ENCODE measurements at regions not wholly inside any gene's neighbourhood (a gene's known extent, or its start where the extent isn't known, plus 50 kb on each side); places are given as distances from the start of the nearest gene placed in this dataset.
"Not testable (repeated sequence)": the region's sequence is repeated elsewhere in the genome, so short reads cannot be mapped to it uniquely, and the experiment has no call there.

DNA sequence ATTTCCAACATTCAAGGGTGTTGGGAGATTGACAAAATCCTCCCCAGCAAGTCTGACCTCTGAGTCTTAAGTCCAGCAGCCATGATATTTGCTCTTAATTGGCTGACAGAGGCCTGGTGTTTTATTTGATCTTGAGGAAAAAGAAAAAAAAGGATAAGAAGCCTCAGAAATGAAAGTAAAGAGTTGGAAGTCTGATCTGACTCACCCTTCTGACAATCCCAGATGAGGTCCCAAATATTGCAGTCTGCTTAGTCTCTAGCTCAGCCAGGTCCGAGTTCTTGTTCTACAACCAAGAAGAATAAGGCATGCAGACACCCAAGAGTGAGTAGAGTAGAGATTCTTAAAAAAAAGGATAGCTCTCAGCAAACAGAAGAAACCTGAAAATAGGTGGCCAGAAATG is 632.5 kb upstream of the ST8SIA4 start:
- no peaks in the 10 kb centered on the region for H3K9me3 ChIP-seq (ENCODE audit: low read length)
- H3K4me3 ChIP-seq (ENCODE audit: low read length) = no peak overlapping the region
- H3K27me3 ChIP-seq (ENCODE audit: insufficient read depth, low read length) = no peaks in the 10 kb centered on the region
- no peaks in the 10 kb centered on the region for H3K36me3 ChIP-seq (ENCODE audit: insufficient read depth, low read length)
- no peaks in the 10 kb centered on the region for H3K4me1 ChIP-seq (ENCODE audit: insufficient read depth, low read length)
- H2AFZ ChIP-seq (ENCODE audit: low read depth, low read length) = no peak overlapping the region

DNA sequence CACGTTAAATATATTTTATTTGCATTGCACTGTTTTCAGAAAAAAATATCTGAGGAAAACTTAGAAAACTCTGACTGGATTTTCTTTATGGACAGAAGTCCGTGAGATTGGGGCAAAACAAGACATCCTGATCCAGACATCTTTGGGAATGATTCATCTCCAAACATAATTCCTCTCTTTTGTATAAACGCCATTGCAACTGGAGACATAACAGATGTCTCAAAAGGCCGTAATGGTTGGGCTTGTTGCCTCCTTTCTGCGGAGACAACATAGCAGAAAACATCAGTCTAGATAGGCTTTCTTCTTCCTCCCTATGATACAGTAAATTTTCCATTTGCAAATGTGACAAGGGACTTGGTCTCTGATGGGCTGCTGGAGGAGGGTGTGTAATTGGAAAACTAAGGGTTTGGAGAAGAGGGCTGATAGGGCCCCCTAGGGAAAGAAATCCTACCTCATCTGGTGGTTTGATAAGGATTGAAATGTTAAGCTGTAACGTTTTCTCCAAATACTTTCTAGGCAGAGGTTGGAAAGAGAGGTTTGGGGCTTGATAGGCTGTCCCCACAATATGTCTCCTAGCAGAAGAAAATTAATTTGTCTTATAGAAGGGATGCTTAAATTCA is 631.5 kb upstream of the ST8SIA4 start:
- Histone ChIP-seq H3K4me3 (ENCODE audit: low read length) (no peak overlapping the region), H3K9me3 (ENCODE audit: low read length) (no peaks in the 10 kb centered on the region), H3K36me3 (ENCODE audit: insufficient read depth, low read length) (no peaks in the 10 kb centered on the region), H3K4me1 (ENCODE audit: insufficient read depth, low read length) (no peaks in the 10 kb centered on the region), H3K27me3 (ENCODE audit: insufficient read depth, low read length) (no peaks in the 10 kb centered on the region), H2AFZ (ENCODE audit: low read depth, low read length) (no peak overlapping the region)

DNA sequence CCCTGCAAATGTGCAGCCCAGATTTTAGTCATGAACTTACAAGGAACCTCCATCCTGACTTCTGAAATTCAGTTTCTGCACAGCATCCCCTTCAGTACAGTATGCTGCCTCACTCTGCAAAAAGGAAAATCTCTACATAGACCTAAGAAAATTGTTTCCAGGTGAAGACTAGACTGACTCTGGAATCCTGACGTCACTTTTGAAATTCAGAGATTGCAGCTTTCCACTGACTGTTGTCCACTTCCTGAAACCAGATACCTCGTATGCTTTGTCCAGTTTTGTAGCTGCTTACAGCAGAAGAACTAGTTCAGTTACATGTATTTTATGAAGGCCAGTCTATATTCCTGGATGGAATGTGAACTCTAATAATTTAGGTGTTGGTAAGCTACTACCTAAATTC is 629.3 kb upstream of the ST8SIA4 start:
- no peaks in the 10 kb centered on the region for H3K27me3 ChIP-seq (ENCODE audit: insufficient read depth, low read length)
- H2AFZ ChIP-seq (ENCODE audit: low read depth, low read length) = no peak overlapping the region
- H3K4me3 ChIP-seq (ENCODE audit: low read length) = no peak overlapping the region
- peaks cover 3% of the 10 kb centered on the region for H3K9me3 ChIP-seq (ENCODE audit: low read length)
- no peaks in the 10 kb centered on the region for H3K4me1 ChIP-seq (ENCODE audit: insufficient read depth, low read length)
- H3K36me3 ChIP-seq (ENCODE audit: insufficient read depth, low read length) = no peaks in the 10 kb centered on the region

DNA sequence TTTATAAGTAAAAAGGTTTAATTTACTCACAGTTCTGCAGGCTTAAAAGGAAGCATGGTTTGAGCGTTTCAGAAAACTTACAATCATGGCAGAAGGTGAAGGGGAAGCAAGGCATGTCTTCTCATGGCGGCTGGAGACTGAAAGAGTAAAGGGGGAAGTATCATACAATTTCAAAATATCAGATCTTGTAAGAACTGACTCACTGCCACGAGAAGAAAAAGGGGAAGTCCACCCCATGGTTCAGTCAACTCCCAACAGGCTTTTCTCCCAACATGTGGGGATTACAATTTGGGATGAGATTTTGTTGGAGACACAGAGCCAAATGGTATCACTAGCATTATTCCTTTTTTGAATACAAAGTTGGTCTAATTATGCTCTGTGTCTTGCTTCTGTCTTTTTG is 627.9 kb upstream of the ST8SIA4 start:
- Histone ChIP-seq H3K9me3 (ENCODE audit: low read length) (peaks cover 3% of the 10 kb centered on the region), H3K36me3 (ENCODE audit: insufficient read depth, low read length) (no peaks in the 10 kb centered on the region), H3K4me1 (ENCODE audit: insufficient read depth, low read length) (no peaks in the 10 kb centered on the region), H3K4me3 (ENCODE audit: low read length) (no peak overlapping the region), H2AFZ (ENCODE audit: low read depth, low read length) (no peak overlapping the region), H3K27me3 (ENCODE audit: insufficient read depth, low read length) (no peaks in the 10 kb centered on the region)

DNA sequence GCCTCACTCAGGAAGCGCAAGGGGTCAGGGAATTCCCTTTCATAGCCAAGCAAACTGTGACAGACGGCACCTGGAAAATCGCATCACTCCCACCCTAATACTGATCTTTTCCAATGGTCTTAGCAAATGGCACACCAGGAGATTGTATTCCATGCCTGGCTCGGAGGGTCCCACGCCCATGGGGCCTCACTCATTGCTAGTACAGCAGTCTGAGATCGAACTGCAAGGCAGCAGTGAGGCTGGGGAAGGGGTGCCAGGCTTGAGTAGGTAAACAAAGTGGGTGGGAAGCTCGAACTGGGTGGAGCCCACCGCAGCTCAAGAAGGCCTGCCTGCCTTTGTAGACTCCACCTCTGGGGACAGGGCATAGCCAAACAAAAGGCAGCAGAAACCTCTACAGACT is 626.0 kb upstream of the ST8SIA4 start:
- not testable (repeated sequence) for H3K36me3 ChIP-seq (ENCODE audit: insufficient read depth, low read length); H2AFZ ChIP-seq (ENCODE audit: low read depth, low read length); H3K4me1 ChIP-seq (ENCODE audit: insufficient read depth, low read length); H3K27me3 ChIP-seq (ENCODE audit: insufficient read depth, low read length); H3K9me3 ChIP-seq (ENCODE audit: low read length); H3K4me3 ChIP-seq (ENCODE audit: low read length)

DNA sequence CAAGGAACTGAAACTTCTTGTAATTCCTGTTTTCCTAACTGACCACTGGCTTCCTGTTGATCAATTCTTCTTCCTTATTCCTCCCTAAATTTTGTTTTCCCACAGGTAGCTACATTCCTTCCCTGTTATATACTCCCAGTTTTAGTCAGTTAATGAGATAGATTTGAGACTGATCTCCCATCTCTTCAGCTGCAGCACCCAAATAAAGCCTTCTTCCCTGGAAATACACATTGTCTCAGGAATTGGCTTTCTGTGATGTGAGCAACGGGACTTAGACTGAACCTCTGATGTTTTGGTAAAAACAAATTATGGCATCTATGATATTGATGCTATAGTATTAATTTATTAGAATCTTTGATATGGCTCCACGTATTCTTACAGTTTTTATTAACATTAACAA is 617.3 kb upstream of the ST8SIA4 start:
- Histone ChIP-seq H3K27me3 (ENCODE audit: insufficient read depth, low read length) (no peaks in the 10 kb centered on the region), H3K36me3 (ENCODE audit: insufficient read depth, low read length) (no peaks in the 10 kb centered on the region), H2AFZ (ENCODE audit: low read depth, low read length) (no peak overlapping the region), H3K4me3 (ENCODE audit: low read length) (no peak overlapping the region), H3K9me3 (ENCODE audit: low read length) (no peaks in the 10 kb centered on the region), H3K4me1 (ENCODE audit: insufficient read depth, low read length) (no peaks in the 10 kb centered on the region)

DNA sequence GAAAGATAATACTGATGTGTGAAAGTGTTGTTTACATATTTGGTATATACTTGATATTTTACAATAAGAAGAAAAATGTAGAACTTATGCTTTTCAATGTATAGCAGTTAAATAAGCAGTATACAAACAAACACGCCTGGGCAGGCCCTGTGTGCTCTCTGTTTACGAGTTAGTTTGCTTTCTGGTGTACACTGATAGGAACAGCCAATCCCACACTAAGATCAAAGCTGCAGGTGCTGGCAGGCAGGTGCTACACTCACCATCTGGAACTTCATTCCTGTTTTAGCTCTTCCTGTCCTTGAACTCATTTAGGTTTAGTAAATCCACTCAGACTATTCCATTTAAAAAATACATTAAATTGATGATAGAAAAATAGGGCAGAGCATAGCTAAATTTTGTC is 614.7 kb upstream of the ST8SIA4 start:
- Histone ChIP-seq H3K4me1 (ENCODE audit: insufficient read depth, low read length) (no peaks in the 10 kb centered on the region), H2AFZ (ENCODE audit: low read depth, low read length) (no peak overlapping the region), H3K36me3 (ENCODE audit: insufficient read depth, low read length) (no peaks in the 10 kb centered on the region), H3K4me3 (ENCODE audit: low read length) (no peak overlapping the region), H3K27me3 (ENCODE audit: insufficient read depth, low read length) (no peaks in the 10 kb centered on the region), H3K9me3 (ENCODE audit: low read length) (no peaks in the 10 kb centered on the region)

DNA sequence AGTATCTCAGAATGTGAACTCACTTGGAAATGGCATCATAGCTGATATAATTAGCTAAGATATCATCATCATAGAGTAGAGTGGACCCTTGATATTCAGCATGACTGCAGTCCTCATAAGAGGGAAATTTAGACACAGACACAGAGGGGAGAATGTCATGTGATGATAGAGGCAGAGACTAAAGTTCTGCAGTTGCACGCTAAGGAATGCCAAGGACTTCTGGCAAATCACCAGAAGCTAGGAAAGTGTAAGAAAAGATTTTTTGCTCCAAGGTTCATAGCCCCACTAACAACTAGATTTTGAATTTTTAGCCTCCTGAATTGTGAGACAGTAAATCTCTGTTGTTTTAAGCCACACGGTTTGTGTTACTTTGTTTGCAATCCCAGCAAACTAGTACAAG is 612.6 kb upstream of the ST8SIA4 start:
- no peaks in the 10 kb centered on the region for H3K27me3 ChIP-seq (ENCODE audit: insufficient read depth, low read length)
- no peaks in the 10 kb centered on the region for H3K4me1 ChIP-seq (ENCODE audit: insufficient read depth, low read length)
- no peaks in the 10 kb centered on the region for H3K36me3 ChIP-seq (ENCODE audit: insufficient read depth, low read length)
- H3K9me3 ChIP-seq (ENCODE audit: low read length) = no peaks in the 10 kb centered on the region
- no peak overlapping the region for H2AFZ ChIP-seq (ENCODE audit: low read depth, low read length)
- H3K4me3 ChIP-seq (ENCODE audit: low read length) = no peak overlapping the region

DNA sequence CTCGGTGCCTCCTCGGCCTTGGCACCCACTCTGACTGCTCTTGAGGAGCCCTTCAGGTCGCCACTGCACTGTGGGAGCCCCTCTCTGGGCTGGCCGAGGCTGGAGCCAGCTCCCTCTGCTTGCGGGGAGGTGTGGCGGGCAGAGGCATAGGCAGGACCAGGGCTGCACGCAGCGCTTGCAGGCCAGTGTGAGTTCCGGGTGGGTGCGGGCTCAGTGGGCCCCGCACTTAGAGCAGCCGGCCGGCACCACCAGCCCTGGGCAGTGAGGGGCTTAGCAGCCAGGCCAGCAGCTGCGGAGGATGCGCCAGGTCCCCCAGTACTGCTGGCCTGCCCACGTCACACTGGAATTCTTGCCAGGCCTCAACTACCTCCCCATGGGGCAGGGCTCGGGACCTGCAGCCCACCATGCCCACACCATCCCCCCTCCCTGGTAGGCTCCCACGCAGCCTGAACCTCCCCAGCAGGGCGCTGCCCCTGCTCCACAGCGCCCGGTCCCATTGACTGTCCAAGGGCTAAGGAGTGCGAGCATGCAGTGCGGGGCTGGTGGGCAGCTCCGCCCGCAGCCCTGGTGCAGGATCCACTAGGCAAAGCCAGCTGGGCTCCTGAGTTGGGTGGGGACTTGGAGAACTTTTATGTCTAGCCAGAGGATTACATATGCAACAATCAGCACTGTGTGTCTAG is 602.9 kb upstream of the ST8SIA4 start:
- H3K9me3 ChIP-seq (ENCODE audit: low read length) = no peaks in the 10 kb centered on the region
- no peaks in the 10 kb centered on the region for H3K27me3 ChIP-seq (ENCODE audit: insufficient read depth, low read length)
- H2AFZ ChIP-seq (ENCODE audit: low read depth, low read length) = no peak overlapping the region
- no peaks in the 10 kb centered on the region for H3K4me1 ChIP-seq (ENCODE audit: insufficient read depth, low read length)
- H3K4me3 ChIP-seq (ENCODE audit: low read length) = no peak overlapping the region
- no peaks in the 10 kb centered on the region for H3K36me3 ChIP-seq (ENCODE audit: insufficient read depth, low read length)

DNA sequence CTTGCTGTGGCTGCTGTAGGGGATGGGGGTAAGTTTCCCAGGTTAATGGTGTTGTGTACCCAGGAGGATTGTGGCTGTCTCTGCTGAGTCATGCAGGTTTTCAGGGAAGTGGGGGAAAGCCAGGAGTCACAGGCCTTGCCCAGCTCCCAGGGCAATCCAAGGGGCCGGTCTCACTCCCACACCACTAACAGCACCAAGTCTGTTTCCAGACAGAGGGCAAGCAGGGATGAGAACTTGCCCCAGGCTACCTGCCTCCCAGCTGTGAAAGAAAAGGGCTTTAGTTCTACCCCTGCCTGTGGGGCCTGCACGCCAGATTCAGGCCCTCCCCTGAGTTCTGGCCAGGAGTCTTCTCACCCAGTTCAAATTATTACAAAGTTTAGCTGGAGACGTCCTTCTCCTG is 579.8 kb upstream of the ST8SIA4 start:
- no peak overlapping the region for H3K4me3 ChIP-seq (ENCODE audit: low read length)
- no peaks in the 10 kb centered on the region for H3K9me3 ChIP-seq (ENCODE audit: low read length)
- H3K27me3 ChIP-seq (ENCODE audit: insufficient read depth, low read length) = no peaks in the 10 kb centered on the region
- H2AFZ ChIP-seq (ENCODE audit: low read depth, low read length) = no peak overlapping the region
- no peaks in the 10 kb centered on the region for H3K4me1 ChIP-seq (ENCODE audit: insufficient read depth, low read length)
- no peaks in the 10 kb centered on the region for H3K36me3 ChIP-seq (ENCODE audit: insufficient read depth, low read length)

DNA sequence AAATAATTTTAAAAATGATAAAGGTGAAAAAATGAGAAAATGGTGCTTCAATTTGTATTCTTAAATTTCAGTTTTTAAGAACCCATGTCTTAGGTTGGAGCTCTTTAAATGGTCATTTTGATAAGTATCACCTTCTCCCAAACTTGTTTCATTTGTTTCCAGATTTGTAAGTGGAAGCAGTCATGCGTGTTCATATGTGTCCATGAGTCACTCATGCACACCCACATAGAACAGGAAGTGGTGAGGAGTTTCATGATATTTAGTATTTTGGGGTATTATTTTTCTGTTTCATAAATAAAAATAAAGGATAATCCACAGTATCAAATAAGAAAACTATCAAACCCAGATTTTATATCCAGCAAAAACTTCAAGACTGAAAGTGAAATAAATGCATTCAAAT is 570.4 kb upstream of the ST8SIA4 start:
- Histone ChIP-seq H3K4me1 (ENCODE audit: insufficient read depth, low read length) (no peaks in the 10 kb centered on the region), H3K36me3 (ENCODE audit: insufficient read depth, low read length) (no peaks in the 10 kb centered on the region), H3K9me3 (ENCODE audit: low read length) (no peaks in the 10 kb centered on the region), H2AFZ (ENCODE audit: low read depth, low read length) (no peak overlapping the region), H3K4me3 (ENCODE audit: low read length) (no peak overlapping the region), H3K27me3 (ENCODE audit: insufficient read depth, low read length) (no peaks in the 10 kb centered on the region)

DNA sequence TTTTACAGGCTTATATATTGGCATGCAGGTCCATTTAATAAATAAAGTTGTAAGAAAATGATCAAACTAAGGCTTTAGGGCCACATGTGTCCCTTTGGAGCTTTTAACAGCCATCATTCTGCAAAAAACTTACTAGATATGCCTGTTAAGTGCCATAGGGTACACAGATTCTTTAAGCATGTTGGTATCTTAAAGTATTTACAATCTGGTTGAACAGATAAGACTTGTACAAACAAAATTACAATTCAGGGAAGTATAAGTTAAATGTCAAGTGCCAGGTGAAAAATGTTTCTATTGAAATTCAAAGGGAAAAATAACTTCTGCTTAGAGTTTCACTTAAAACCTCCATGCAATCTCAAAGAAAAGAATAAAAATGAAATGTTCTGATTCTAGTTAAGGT is 558.4 kb upstream of the ST8SIA4 start:
- H3K36me3 ChIP-seq (ENCODE audit: insufficient read depth, low read length) = no peaks in the 10 kb centered on the region

DNA sequence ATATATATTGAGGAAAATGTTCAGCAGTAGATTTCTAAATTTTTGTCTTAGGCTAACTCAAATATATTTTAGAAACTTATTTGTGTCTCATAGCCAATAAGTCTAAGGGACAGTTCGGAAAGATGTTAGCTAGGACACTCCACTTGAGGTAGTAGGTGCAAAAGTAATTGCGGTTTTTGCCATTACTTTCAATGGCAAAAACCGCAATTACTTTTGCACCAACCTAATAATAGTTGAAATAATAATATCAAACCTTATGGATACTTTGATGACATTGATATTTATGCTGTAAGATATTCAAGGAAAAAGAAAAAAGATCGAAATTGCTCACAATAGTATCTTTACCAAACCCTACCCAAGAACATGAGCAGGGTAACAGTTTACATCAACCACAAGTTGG is 555.5 kb upstream of the ST8SIA4 start:
- Histone ChIP-seq H3K4me1 (ENCODE audit: insufficient read depth, low read length) (no peaks in the 10 kb centered on the region), H3K9me3 (ENCODE audit: low read length) (no peaks in the 10 kb centered on the region), H2AFZ (ENCODE audit: low read depth, low read length) (no peak overlapping the region), H3K27me3 (ENCODE audit: insufficient read depth, low read length) (no peaks in the 10 kb centered on the region), H3K4me3 (ENCODE audit: low read length) (no peak overlapping the region), H3K36me3 (ENCODE audit: insufficient read depth, low read length) (no peaks in the 10 kb centered on the region)

More for the DNA sequence above, 558.4 kb upstream of the ST8SIA4 start:
- Histone ChIP-seq H3K4me3 (ENCODE audit: low read length) (no peak overlapping the region), H3K27me3 (ENCODE audit: insufficient read depth, low read length) (no peaks in the 10 kb centered on the region), H3K4me1 (ENCODE audit: insufficient read depth, low read length) (no peaks in the 10 kb centered on the region), H2AFZ (ENCODE audit: low read depth, low read length) (no peak overlapping the region), H3K9me3 (ENCODE audit: low read length) (no peaks in the 10 kb centered on the region)

DNA sequence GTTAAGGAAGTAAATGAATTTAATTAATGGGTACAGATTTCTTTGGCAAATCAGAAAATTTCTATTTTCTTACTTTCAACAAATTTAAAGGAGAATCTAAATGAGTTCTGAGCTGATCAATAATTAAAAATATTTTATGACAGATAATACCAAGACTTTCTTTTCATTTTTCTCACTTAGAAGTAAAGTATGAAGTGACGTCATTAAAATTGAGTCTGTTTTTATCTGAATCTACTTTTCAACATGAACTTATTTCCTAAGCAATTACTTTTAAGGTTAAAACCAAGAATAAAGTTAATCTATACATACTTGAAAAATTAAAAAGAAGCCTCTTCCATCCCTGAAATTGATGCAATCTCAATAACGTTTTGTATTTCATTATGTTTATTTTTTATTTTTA is 552.8 kb upstream of the ST8SIA4 start:
- no peaks in the 10 kb centered on the region for H3K9me3 ChIP-seq (ENCODE audit: low read length)
- no peak overlapping the region for H2AFZ ChIP-seq (ENCODE audit: low read depth, low read length)
- no peaks in the 10 kb centered on the region for H3K4me1 ChIP-seq (ENCODE audit: insufficient read depth, low read length)
- no peaks in the 10 kb centered on the region for H3K36me3 ChIP-seq (ENCODE audit: insufficient read depth, low read length)
- H3K27me3 ChIP-seq (ENCODE audit: insufficient read depth, low read length) = no peaks in the 10 kb centered on the region
- no peak overlapping the region for H3K4me3 ChIP-seq (ENCODE audit: low read length)
